ENCODE measurements at regions not wholly inside any gene's neighbourhood (a gene's known extent, or its start where the extent isn't known, plus 50 kb on each side); places are given as distances from the start of the nearest gene placed in this dataset.

DNA sequence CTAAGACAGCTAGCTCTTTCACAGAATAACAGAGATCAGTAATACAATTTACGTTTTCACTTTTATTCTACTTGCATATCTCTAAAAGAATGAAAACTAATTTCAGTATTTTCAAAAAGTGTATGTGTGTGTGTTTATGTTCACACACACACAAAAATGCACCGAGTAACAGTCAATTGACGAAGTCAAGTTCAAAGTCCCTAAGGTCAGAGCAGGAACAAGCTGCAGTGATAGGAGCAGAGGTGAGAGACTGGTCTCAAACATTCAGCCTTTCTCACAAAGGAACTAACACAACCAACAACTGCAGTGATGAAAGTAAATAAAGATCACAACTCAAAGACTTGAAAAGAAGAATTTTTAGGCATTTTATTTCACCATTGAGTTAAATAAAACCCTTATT is 429.7 kb downstream of the C12orf50 start:
- no peak overlapping the region for H3K4me3 Mint-ChIP-seq
- no peaks in the 10 kb centered on the region for H3K27me3 ChIP-seq (ENCODE audit: control insufficient read depth in 2 of 2, insufficient read depth in 2 of 2, low read length in 2 of 2)

GRCh38 chr12:87597114-87597513 is 432.1 kb downstream of the C12orf50 start:
- H3K27ac ChIP-seq (ENCODE audit: low read depth in 1 of 2, low read length in 2 of 2): no peak overlapping the region
- H3K27me3 ChIP-seq (ENCODE audit: control insufficient read depth in 2 of 2, insufficient read depth in 2 of 2, low read length in 2 of 2): no peaks in the 10 kb centered on the region
- H3K79me2 ChIP-seq (ENCODE audit: insufficient read depth, low read length): no peaks in the 10 kb centered on the region
- H3K27me3 Mint-ChIP-seq (ENCODE audit: low read depth in 3 of 3): no peaks in the 10 kb centered on the region
- H3K4me3 Mint-ChIP-seq: no peak overlapping the region
- H4K20me1 ChIP-seq (ENCODE audit: insufficient read depth, low read length): no peaks in the 10 kb centered on the region
- DNase-seq: no peak
- H3K36me3 ChIP-seq (replicated peaks in 1 of 2; ENCODE audit: control insufficient read depth in 1 of 2, insufficient read depth in 2 of 2, low read length in 2 of 2): no peaks in the 10 kb centered on the region
- no peaks in the 10 kb centered on the region for H3K9me3 ChIP-seq (replicated peaks in 1 of 2; ENCODE audit: control insufficient read depth in 1 of 2, insufficient read depth in 1 of 2, low read length in 2 of 2)
- intact Hi-C loops (cut with micrococcal nuclease): no loop called here
- no peaks in the 10 kb centered on the region for H3K4me1 ChIP-seq (ENCODE audit: control insufficient read depth in 1 of 2, insufficient read depth in 2 of 2, low read length in 2 of 2)
- H3K4me1 Mint-ChIP-seq: no peaks in the 10 kb centered on the region
- H2AFZ ChIP-seq (ENCODE audit: insufficient read depth, low read depth, low read length, poor library complexity, severe bottlenecking): no peak overlapping the region
- H3K4me2 ChIP-seq (replicated peaks; ENCODE audit: extremely low read depth, low read length, poor library complexity, severe bottlenecking): no peak overlapping the region
- H3K9me3 Mint-ChIP-seq: no peaks in the 10 kb centered on the region
- H3K4me3 ChIP-seq (replicated peaks in 1 of 3; ENCODE audit: low read depth in 2 of 3, low read length in 3 of 3): no peak overlapping the region
- WGBS (ENCODE audit: insufficient coverage): 70% methylated on average over 2 of the region's 3 CpGs
- no peak overlapping the region for H3K27ac Mint-ChIP-seq
- no peaks in the 10 kb centered on the region for H3K36me3 Mint-ChIP-seq
- TF ChIP-seq, protein P1, sequence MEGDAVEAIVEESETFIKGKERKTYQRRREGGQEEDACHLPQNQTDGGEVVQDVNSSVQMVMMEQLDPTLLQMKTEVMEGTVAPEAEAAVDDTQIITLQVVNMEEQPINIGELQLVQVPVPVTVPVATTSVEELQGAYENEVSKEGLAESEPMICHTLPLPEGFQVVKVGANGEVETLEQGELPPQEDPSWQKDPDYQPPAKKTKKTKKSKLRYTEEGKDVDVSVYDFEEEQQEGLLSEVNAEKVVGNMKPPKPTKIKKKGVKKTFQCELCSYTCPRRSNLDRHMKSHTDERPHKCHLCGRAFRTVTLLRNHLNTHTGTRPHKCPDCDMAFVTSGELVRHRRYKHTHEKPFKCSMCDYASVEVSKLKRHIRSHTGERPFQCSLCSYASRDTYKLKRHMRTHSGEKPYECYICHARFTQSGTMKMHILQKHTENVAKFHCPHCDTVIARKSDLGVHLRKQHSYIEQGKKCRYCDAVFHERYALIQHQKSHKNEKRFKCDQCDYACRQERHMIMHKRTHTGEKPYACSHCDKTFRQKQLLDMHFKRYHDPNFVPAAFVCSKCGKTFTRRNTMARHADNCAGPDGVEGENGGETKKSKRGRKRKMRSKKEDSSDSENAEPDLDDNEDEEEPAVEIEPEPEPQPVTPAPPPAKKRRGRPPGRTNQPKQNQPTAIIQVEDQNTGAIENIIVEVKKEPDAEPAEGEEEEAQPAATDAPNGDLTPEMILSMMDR (IDR thresholded peaks at IDR 0.05): no peak
- no peak overlapping the region for H3K9ac ChIP-seq (ENCODE audit: insufficient read depth, low read length, poor library complexity, severe bottlenecking)

More for the DNA sequence above, 429.7 kb downstream of the C12orf50 start:
- Mint-ChIP-seq H3K27ac (no peak overlapping the region), H3K4me1 (no peaks in the 10 kb centered on the region), H3K36me3 (no peaks in the 10 kb centered on the region), H3K27me3 (ENCODE audit: low read depth in 3 of 3) (no peaks in the 10 kb centered on the region), H3K9me3 (no peaks in the 10 kb centered on the region)
- H4K20me1 ChIP-seq (ENCODE audit: insufficient read depth, low read length): no peaks in the 10 kb centered on the region
- no CpG with 5 or more reads among the region's 3 CpGs for WGBS (ENCODE audit: insufficient coverage)
- intact Hi-C loops (cut with micrococcal nuclease): no loop called here
- no peak overlapping the region for H3K4me2 ChIP-seq (replicated peaks; ENCODE audit: extremely low read depth, low read length, poor library complexity, severe bottlenecking)
- H3K9me3 ChIP-seq (replicated peaks in 1 of 2; ENCODE audit: control insufficient read depth in 1 of 2, insufficient read depth in 1 of 2, low read length in 2 of 2): no peaks in the 10 kb centered on the region
- no peak overlapping the region for H3K4me3 ChIP-seq (replicated peaks in 1 of 3; ENCODE audit: low read depth in 2 of 3, low read length in 3 of 3)
- no peak overlapping the region for H2AFZ ChIP-seq (ENCODE audit: insufficient read depth, low read depth, low read length, poor library complexity, severe bottlenecking)
- H3K36me3 ChIP-seq (replicated peaks in 1 of 2; ENCODE audit: control insufficient read depth in 1 of 2, insufficient read depth in 2 of 2, low read length in 2 of 2): no peaks in the 10 kb centered on the region
- H3K27ac ChIP-seq (ENCODE audit: low read depth in 1 of 2, low read length in 2 of 2): no peak overlapping the region
- TF ChIP-seq, protein P1 (IDR thresholded peaks at IDR 0.05): no peak
- DNase-seq: no peak
- H3K4me1 ChIP-seq (ENCODE audit: control insufficient read depth in 1 of 2, insufficient read depth in 2 of 2, low read length in 2 of 2): no peaks in the 10 kb centered on the region
- no peaks in the 10 kb centered on the region for H3K79me2 ChIP-seq (ENCODE audit: insufficient read depth, low read length)
- H3K9ac ChIP-seq (ENCODE audit: insufficient read depth, low read length, poor library complexity, severe bottlenecking): no peak overlapping the region

Measured in CD14-positive monocyte (primary cell).